ENCODE measurements at regions not wholly inside any gene's neighbourhood (a gene's known extent, or its start where the extent isn't known, plus 50 kb on each side); places are given as distances from the start of the nearest gene placed in this dataset.

DNA sequence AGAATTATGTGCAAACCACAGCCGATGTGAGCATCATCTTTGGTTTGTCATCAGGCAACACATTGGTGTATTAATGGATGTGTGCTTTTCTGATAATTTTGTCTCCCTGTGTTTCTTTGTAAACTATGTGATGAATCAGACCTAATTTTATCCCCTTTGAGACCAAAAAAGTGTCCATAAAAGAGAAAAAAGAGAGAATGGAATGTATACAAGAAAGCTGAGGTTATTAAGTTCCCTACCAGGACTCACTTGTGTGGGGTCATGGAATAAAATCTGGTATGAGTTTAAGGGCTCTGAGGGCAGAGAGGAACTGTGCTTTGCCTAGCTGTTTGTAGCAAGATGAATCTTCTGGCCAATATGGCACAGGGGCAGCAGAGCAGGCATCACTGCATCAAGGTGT lies 239.5 kb upstream of the HAND2 start:
- TF ChIP-seq, protein P1, sequence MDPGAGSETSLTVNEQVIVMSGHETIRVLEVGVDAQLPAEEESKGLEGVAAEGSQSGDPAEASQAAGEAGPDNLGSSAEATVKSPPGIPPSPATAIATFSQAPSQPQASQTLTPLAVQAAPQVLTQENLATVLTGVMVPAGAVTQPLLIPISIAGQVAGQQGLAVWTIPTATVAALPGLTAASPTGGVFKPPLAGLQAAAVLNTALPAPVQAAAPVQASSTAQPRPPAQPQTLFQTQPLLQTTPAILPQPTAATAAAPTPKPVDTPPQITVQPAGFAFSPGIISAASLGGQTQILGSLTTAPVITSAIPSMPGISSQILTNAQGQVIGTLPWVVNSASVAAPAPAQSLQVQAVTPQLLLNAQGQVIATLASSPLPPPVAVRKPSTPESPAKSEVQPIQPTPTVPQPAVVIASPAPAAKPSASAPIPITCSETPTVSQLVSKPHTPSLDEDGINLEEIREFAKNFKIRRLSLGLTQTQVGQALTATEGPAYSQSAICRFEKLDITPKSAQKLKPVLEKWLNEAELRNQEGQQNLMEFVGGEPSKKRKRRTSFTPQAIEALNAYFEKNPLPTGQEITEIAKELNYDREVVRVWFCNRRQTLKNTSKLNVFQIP (CRISPR knock-in tag; IDR thresholded peaks at IDR 0.05; ENCODE audit: borderline replicate concordance, low read depth) = no peak
- TF ChIP-seq RARB (CRISPR knock-in tag; IDR thresholded peaks at IDR 0.05) = no peak
- TF ChIP-seq, protein P2, sequence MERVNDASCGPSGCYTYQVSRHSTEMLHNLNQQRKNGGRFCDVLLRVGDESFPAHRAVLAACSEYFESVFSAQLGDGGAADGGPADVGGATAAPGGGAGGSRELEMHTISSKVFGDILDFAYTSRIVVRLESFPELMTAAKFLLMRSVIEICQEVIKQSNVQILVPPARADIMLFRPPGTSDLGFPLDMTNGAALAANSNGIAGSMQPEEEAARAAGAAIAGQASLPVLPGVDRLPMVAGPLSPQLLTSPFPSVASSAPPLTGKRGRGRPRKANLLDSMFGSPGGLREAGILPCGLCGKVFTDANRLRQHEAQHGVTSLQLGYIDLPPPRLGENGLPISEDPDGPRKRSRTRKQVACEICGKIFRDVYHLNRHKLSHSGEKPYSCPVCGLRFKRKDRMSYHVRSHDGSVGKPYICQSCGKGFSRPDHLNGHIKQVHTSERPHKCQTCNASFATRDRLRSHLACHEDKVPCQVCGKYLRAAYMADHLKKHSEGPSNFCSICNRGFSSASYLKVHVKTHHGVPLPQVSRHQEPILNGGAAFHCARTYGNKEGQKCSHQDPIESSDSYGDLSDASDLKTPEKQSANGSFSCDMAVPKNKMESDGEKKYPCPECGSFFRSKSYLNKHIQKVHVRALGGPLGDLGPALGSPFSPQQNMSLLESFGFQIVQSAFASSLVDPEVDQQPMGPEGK (CRISPR knock-in tag; IDR thresholded peaks at IDR 0.05; ENCODE audit: borderline replicate concordance) = no peak
- TF ChIP-seq, protein P3, sequence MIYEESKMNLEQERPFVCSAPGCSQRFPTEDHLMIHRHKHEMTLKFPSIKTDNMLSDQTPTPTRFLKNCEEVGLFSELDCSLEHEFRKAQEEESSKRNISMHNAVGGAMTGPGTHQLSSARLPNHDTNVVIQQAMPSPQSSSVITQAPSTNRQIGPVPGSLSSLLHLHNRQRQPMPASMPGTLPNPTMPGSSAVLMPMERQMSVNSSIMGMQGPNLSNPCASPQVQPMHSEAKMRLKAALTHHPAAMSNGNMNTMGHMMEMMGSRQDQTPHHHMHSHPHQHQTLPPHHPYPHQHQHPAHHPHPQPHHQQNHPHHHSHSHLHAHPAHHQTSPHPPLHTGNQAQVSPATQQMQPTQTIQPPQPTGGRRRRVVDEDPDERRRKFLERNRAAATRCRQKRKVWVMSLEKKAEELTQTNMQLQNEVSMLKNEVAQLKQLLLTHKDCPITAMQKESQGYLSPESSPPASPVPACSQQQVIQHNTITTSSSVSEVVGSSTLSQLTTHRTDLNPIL (CRISPR knock-in tag; IDR thresholded peaks at IDR 0.05; ENCODE audit: low read depth) = no peak
- TF ChIP-seq TCF4 (CRISPR knock-in tag; IDR thresholded peaks at IDR 0.05; ENCODE audit: borderline replicate concordance) = no peak
- TF ChIP-seq PPARA (CRISPR knock-in tag; IDR thresholded peaks at IDR 0.05; ENCODE audit: borderline replicate concordance) = no peak
- no peak for TF ChIP-seq ZNF8 (CRISPR knock-in tag; IDR thresholded peaks at IDR 0.05)
- no peak for TF ChIP-seq ZNF565 (CRISPR knock-in tag; conservative IDR thresholded peaks at IDR 0.05; ENCODE audit: low read depth)
- no peak for TF ChIP-seq SNAI2 (CRISPR knock-in tag; IDR thresholded peaks at IDR 0.05)
- TF ChIP-seq ZC3H10 (CRISPR knock-in tag; IDR thresholded peaks at IDR 0.05) = no peak
- TF ChIP-seq ARNTL (CRISPR knock-in tag; IDR thresholded peaks at IDR 0.05; ENCODE audit: borderline replicate concordance, low read depth) = no peak

Measured in SK-N-SH treated with all-trans-retinoic acid at 6 μM for 48 hours (cell line).